ENCODE measurements at regions not wholly inside any gene's neighbourhood (a gene's known extent, or its start where the extent isn't known, plus 50 kb on each side); places are given as distances from the start of the nearest gene placed in this dataset.
"Not testable (repeated sequence)": the region's sequence is repeated elsewhere in the genome, so short reads cannot be mapped to it uniquely, and the experiment has no call there.

GRCh38 chr7:91379991-91380390, 115.8 kb downstream of the FZD1 start:
- Histone ChIP-seq H3K27me3 (no peaks in the 10 kb centered on the region), H3K27ac (no peak overlapping the region), H3K36me3 (no peaks in the 10 kb centered on the region), H3K4me3 (no peak overlapping the region), H3K9me3 (no peaks in the 10 kb centered on the region), H3K4me1 (no peaks in the 10 kb centered on the region)
- no peak for DNase-seq
- no peak for TF ChIP-seq CTCF (IDR thresholded peaks at IDR 0.05)
- no peak for ATAC-seq
- intact Hi-C loops (cut with DNase I) = no loop called here

- ATAC-seq = no peak
- H3K9me3 ChIP-seq = no peaks in the 10 kb centered on the region
- H3K27ac ChIP-seq = no peak overlapping the region
- H3K27me3 ChIP-seq = no peaks in the 10 kb centered on the region
- TF ChIP-seq CTCF (IDR thresholded peaks at IDR 0.05) = no peak
- H3K4me1 ChIP-seq = no peaks in the 10 kb centered on the region
- peak in 1 of 4 donors; percentile 35 for DNase-seq
- no peaks in the 10 kb centered on the region for H3K36me3 ChIP-seq
- H3K4me3 ChIP-seq = no peak overlapping the region
- intact Hi-C loops (cut with DNase I) = no loop called here
Measured at GRCh38 chr7:91383053-91383904, 119.0 kb downstream of the FZD1 start.

- H3K4me1 ChIP-seq = no peaks in the 10 kb centered on the region
- H3K27me3 ChIP-seq = no peaks in the 10 kb centered on the region
- intact Hi-C loops (cut with DNase I) = no loop called here
- no peak for DNase-seq
- H3K36me3 ChIP-seq = no peaks in the 10 kb centered on the region
- peaks cover 0 to under 1% of the 10 kb centered on the region in 2 donors for H3K9me3 ChIP-seq
- H3K4me3 ChIP-seq = no peak overlapping the region
- no peak overlapping the region for H3K27ac ChIP-seq
- no peak for ATAC-seq
- TF ChIP-seq CTCF (IDR thresholded peaks at IDR 0.05) = no peak
Measured at GRCh38 chr7:91383905-91384274, 119.7 kb downstream of the FZD1 start.

GRCh38 chr7:91394757-91395156, 130.5 kb downstream of the FZD1 start:
- H3K4me3 ChIP-seq; H3K27me3 ChIP-seq; intact Hi-C loops (cut with DNase I); ATAC-seq; H3K4me1 ChIP-seq; H3K9me3 ChIP-seq; DNase-seq; H3K36me3 ChIP-seq; H3K27ac ChIP-seq: not testable (repeated sequence)

GRCh38 chr7:91395313-91395712, 131.1 kb downstream of the FZD1 start:
- H3K9me3 ChIP-seq; H3K27me3 ChIP-seq; H3K27ac ChIP-seq; DNase-seq; ATAC-seq; H3K36me3 ChIP-seq; intact Hi-C loops (cut with DNase I); H3K4me1 ChIP-seq; H3K4me3 ChIP-seq: not testable (repeated sequence)

GRCh38 chr7:91397096-91397495, 132.9 kb downstream of the FZD1 start:
- ATAC-seq = no peak
- H3K27ac ChIP-seq = no peak overlapping the region
- no peak for DNase-seq
- H3K4me1 ChIP-seq = no peaks in the 10 kb centered on the region
- H3K36me3 ChIP-seq = no peaks in the 10 kb centered on the region
- H3K9me3 ChIP-seq = no peaks in the 10 kb centered on the region
- H3K4me3 ChIP-seq = no peak overlapping the region
- no peaks in the 10 kb centered on the region for H3K27me3 ChIP-seq
- TF ChIP-seq CTCF (IDR thresholded peaks at IDR 0.05) = no peak
- intact Hi-C loops (cut with DNase I) = no loop called here
